GM19468 (cell line): ENCODE measurements at regions not wholly inside any gene's neighbourhood (a gene's known extent, or its start where the extent isn't known, plus 50 kb on each side); places are given as distances from the start of the nearest gene placed in this dataset.
A peak's percentile ranks its signal among the peaks of the same experiment; 100 is the strongest.
"Not testable (repeated sequence)": the region's sequence is repeated elsewhere in the genome, so short reads cannot be mapped to it uniquely, and the experiment has no call there.

Experiments used
- ATAC-seq: cut with Tn5 transposase; IDR thresholded peaks from one replicate; pipeline ENCODE4 v1.9.1; 2021; ENCODE audit warnings: mild to moderate bottlenecking, moderate library complexity, moderate number of reproducible peaks; ENCODE audit not compliant: unreplicated experiment; ENCODE audit errors: extremely low read depth

- no peak for ATAC-seq
Measured at GRCh38 chr16:85443116-85443515, 170.0 kb upstream of the GSE1 start.

GRCh38 chr16:85443531-85443930, 169.6 kb upstream of the GSE1 start:
- ATAC-seq, result no peak

GRCh38 chr16:85445064-85445778, 167.9 kb upstream of the GSE1 start:
- no peak for ATAC-seq

- no peak for ATAC-seq
Measured at GRCh38 chr16:85445779-85446222, 167.3 kb upstream of the GSE1 start.

GRCh38 chr16:85446951-85447692, 166.0 kb upstream of the GSE1 start:
- peak; percentile 67 for ATAC-seq

- no peak for ATAC-seq
Measured at GRCh38 chr16:85447693-85448313, 165.3 kb upstream of the GSE1 start.

- no peak for ATAC-seq
Measured at GRCh38 chr16:85448557-85449190, 164.4 kb upstream of the GSE1 start.

GRCh38 chr16:85449191-85449884, 163.8 kb upstream of the GSE1 start:
- ATAC-seq, result no peak

- ATAC-seq, result no peak
Measured at GRCh38 chr16:85449885-85450245, 163.3 kb upstream of the GSE1 start.

- not testable (repeated sequence) for ATAC-seq
Measured at GRCh38 chr16:85451142-85451541, 162.0 kb upstream of the GSE1 start.

GRCh38 chr16:85451641-85452363, 161.3 kb upstream of the GSE1 start:
- no peak for ATAC-seq

- ATAC-seq, result no peak
Measured at GRCh38 chr16:85452364-85453193, 160.5 kb upstream of the GSE1 start.

- ATAC-seq, result no peak
Measured at GRCh38 chr16:85453194-85453678, 159.9 kb upstream of the GSE1 start.

GRCh38 chr16:85453703-85454102, 159.4 kb upstream of the GSE1 start:
- no peak for ATAC-seq

- no peak for ATAC-seq
Measured at GRCh38 chr16:85454171-85454872, 158.8 kb upstream of the GSE1 start.

GRCh38 chr16:85455534-85455933, 157.6 kb upstream of the GSE1 start:
- ATAC-seq, result no peak

- ATAC-seq, result no peak
Measured at GRCh38 chr16:85457366-85457765, 155.8 kb upstream of the GSE1 start.

GRCh38 chr16:85458968-85459367, 154.2 kb upstream of the GSE1 start:
- no peak for ATAC-seq
